NCI-H1092 (cell line): ENCODE measurements at regions not wholly inside any gene's neighbourhood (a gene's known extent, or its start where the extent isn't known, plus 50 kb on each side); places are given as distances from the start of the nearest gene placed in this dataset.

Experiments used
- DNase-seq: peaks from one replicate; lab custom pipeline; 2025; lab: John Stamatoyannopoulos, UW

DNA sequence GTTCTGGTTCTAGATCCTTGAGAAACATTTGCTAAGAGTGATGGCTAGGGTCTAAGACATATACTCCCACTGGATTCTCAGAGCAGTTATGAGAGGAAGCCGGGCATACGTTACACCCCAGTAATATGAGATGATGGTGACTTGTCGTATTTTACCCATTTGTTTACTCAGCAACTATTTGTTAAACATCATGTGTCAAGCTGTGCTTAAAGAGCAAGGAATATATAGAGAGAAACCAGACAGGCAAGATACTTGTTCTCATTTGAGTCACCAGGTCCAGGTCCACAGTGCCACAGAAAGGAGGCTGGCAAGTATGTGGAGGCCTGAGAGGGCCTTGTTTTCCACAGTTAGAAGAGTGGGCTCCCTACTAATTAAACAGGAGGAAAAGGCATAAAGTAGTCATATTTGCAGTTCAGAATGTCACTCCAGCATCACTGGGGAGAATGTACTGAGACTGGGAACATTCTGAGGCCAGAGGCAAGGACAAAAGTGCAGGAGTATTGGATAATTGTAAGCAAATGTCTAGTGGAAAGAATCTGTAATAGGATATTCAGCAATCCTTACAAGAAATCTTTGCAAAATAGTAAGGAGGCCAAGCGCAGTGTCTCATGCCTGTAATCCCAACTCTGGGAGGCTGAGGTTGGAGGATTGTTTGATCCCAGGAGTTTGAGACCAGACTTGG is 142.2 kb downstream of the IRS2 start:
- DNase-seq: no peak

DNA sequence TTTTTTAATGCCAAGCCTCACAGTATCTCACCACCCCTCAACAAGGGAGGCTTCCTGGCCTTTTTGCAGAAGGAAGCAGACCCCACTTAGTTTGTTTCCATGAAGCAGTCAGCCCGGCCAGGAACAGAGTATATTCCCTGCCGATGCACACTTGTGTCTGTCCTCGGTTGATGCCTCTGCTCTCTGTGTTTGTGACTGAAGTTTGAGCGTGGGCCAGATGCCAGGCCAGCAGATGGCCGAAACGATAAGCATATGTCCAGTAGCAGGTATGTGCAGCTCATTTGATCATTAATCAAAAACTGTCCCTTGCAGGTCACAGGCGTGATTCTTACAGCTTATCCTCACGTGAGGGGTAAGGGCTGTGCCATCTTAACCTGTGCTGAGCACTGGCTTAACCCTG is 144.0 kb downstream of the IRS2 start:
- no peak for DNase-seq

- DNase-seq: no peak
These were observed 149.6 kb downstream of the IRS2 start for GRCh38 chr13:109636736-109637135.

GRCh38 chr13:109631069-109631468 is 155.3 kb downstream of the IRS2 start:
- DNase-seq: no peak

- no peak for DNase-seq
These were observed 156.1 kb downstream of the IRS2 start for GRCh38 chr13:109630271-109630670.

- DNase-seq: no peak
These were observed 156.6 kb downstream of the IRS2 start for GRCh38 chr13:109629737-109630136.

DNA sequence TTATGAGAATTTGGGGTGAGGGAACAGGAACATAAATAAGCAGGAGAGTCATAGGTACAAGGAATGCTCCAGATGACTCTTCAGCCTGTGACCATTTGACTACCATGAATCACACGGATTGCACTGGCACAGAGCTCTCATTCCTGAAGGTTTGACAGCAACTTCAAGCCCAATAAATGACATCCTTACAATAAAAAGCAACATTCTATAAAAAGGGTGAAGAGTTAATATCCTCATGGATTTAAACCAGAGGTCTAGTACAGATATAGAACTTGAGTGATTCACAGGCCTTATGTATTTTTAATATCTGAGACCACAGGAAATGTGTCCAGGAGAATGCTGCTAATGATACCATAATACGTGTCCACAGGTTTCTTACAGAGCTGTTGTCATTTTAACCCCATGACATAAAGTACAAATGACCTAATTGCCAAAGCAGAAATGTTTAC is 158.1 kb downstream of the IRS2 start:
- DNase-seq: no peak

DNA sequence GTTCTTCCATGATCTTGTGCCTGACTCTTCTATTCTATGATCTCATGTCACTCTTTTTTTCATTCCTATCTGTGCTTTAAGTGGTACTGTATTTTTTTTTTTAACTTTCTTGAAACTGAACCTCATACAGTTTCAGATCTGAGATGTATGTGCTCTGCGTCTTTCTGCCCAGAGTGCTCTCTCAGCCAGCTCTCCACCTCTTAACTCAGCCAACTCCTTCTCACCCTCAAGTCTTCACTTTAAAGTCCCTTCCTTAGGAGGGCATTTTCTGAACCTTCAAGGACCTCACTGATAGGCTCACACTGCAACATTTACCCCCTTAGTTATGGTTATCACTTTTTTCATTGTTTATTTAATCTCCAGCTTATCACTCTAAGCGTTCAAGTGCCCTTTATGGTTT is 158.7 kb downstream of the IRS2 start:
- no peak for DNase-seq

DNA sequence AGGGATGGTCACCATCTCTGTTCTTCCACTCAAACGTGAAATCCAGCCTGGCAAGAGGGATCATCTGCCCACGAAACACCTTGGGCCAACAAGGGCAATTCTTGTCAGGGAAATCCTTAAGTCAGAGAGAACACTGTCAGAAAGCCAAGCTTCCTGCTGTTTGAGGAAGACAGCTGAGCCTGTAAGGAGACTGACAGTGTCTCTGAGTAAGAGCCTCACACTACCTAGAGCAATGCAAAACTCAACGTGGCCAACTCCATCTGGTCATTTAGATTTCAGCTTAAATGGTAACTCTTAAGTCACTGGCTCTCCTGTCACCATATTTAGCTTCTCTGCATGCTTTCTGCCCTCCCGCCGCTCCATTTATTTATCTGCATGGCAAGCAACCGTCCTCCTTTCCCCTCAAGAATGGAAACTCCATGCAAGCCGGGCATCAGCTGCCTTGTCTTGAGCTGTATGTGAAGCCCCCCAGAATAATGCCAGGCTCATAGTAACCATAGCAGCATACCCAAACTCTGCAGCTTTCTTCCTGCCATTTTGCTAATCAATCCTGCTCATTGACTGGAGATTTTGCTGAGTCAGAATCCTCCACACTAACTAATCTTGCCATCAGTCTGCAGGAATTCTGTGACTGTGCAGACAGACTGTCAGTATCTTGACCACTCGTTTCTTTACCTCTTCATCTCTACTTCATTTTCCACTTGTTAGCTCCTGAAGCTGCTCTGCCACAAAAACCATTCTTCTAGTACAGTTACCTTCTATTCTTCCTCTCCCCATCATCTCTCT is 159.8 kb downstream of the IRS2 start:
- DNase-seq: no peak

DNA sequence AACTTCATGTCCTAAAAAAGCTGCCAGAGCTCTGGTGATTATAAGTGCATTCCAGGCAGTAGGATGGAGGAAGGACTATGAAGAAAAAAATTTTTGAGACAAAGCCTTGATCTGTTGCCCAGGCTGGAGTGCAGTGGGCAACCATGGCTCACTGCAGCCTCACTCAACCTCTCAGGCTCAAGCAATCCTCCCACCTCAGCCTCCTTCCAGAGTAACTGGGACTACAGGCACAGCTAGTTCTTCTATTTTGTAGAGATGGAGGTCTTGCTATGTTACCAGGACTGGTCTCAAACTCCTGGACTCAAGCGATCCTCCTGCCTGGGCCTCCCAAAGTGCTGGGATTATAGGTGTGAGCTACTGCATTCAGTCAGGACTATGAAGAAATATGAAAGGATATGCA is 161.2 kb downstream of the IRS2 start:
- DNase-seq: no peak

GRCh38 chr13:109622006-109622405 is 164.4 kb downstream of the IRS2 start:
- DNase-seq: no peak

- no peak for DNase-seq
These were observed 170.5 kb downstream of the IRS2 start for GRCh38 chr13:109615721-109616420.

DNA sequence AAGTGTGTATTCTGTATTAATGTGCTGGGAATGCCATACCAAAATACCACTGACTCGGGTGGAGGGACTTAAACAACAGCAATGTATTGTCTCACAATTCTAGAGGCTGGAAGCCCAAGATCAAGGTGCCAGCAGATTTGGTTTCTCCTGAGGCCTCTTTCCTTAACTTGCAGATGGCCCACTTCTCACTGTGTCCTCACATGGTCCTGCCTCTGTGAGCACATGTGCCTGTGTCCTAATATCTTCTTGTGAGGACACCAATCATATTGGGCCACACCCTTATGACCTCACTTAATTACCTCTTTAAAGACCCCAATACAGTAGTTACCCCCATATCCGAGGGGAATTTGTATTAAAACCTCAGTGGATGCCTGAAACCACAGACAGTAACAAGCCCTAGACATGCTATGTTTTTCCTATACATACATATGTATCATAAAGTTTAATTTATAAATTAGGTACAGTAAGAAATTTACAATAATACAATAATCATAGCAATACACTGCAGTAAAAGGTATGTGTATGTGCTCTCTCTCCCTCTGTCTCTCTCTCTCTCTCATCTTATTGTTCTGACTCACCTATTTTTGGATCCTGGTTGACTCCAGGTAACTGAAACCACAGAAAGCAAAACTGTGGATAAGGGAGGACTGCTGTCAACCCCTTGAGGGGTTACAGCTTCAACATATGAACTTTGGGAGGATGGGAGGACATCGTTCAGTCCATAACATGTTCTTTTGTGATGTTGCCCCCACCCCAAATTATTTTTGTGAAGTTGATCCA is 174.3 kb downstream of the IRS2 start:
- no peak for DNase-seq

DNA sequence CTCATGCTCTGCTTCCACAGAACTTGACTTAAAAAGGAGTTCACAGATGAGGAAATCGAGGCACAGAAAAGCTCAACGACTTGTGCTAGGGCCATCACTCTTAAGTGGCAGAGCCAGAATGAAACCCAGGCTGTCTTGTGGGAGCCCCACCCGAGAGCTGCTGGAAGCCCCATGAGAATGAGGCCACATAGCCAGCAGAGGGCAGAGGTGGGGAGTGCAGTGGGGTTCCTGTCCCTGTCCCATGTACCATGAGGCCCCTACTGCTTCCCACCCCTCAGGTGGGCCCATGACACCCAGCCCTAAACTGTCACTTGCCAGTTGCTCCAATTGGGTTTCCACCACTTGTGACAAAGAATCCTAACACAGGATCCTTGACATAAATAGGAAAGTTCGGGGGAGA is 175.9 kb downstream of the IRS2 start:
- no peak for DNase-seq

DNA sequence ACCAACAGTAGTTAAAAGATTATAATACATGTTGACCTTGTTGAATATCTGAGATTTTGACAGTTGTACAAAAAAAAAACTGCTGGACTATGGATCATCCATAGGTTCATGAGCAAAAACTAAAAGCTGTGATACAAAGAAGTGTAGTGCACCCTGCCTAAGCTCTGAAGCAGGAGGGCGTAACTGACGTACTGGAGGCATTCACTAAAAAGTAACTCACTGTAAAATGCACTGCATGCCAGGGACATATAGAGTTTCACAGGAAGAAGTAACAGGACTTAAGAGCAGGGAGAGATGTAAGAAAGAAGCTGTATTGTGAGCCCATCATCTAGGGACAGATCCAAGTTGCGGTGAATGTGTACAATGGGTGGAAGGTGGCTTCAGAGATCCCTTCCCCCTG is 177.9 kb downstream of the IRS2 start:
- DNase-seq: no peak

GRCh38 chr13:109608059-109608458 is 178.3 kb downstream of the IRS2 start:
- DNase-seq: no peak

DNA sequence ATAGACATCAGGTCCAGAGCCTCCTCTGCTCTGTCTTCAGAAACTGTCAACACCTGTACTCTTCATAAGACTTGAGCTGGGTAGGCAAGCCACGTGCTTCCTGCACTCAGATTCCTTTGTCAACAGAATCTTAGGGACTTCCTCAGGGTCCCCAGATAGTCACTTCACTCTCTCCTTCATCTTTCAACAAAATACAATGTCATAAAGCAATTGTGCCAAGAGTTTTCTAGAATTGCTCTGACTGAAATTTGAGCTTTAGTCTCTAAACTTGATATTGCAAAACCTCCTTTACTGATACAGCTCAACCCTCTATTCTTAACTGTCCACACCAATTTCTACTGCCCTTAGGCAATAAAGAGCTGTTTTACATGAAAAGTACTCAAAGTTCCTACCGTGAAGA is 179.9 kb downstream of the IRS2 start:
- DNase-seq: no peak

DNA sequence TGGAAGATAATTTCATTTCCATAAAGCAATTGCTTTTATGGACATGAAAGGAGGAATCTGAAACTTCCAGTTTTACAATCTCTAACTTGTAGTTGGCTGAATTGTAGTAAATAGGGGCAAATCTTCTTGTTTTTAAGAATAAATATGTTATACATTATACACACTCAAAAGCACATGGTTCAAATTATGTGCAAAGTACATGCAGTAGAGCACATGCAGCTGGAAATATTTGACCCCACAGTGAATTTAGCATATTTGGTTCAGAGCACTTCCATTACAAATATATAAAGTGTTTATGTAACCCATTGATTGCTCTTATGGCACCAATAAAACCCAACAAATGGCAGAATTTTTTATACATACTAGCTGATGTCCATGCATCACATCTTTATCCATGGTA is 180.5 kb downstream of the IRS2 start:
- no peak for DNase-seq

- DNase-seq: no peak
These were observed 181.5 kb downstream of the IRS2 start for GRCh38 chr13:109604894-109605293.

DNA sequence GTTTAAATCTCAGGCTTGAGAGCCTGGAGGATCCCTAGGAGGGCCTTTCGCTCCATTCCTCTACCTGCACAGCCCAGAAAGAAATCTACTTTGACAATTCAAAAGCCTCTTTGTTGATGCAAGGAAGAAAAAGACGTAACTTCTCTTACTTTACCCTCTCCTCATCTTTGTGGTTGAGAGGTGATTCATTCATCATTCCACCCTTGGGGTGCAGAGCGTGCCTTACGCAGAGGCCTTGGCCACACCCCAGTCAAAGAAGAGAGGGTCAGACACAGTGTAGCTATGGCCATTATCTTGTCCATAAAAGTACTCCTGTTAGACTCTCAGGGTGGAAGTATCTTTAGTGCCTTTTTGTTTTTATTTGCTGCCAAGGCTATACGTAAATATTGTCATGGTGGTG is 184.0 kb downstream of the IRS2 start:
- DNase-seq: no peak

GRCh38 chr13:109599901-109600657 is 186.3 kb downstream of the IRS2 start:
- DNase-seq: no peak

DNA sequence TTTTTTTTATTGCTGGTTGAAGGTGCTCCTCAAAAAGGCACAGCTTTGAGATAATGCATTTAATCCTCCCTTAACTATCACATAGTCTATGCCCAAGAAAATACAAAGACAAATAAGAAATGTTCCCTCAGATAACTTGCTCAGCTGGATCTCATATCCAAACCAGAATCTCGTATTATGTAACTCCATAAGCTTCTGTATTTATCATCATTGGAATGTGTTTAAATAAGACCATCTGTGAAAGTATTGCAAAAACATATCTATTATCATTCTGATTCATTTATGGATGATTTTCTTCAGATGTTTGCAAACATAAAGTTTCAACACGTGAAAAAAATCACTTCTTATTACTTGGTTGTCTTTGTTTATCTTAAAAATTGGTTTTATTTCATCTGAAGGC is 190.9 kb downstream of the IRS2 start:
- DNase-seq: no peak
